ENCODE measurements at regions not wholly inside any gene's neighbourhood (a gene's known extent, or its start where the extent isn't known, plus 50 kb on each side); places are given as distances from the start of the nearest gene placed in this dataset.

- no peak for DNase-seq (ENCODE audit: low read depth in 2 of 2, low spot score in 1 of 2)
Observed at GRCh38 chr21:27841084-27841672, 874.3 kb upstream of the ADAMTS5 start.

- no peak for DNase-seq (ENCODE audit: low read depth in 2 of 2, low spot score in 1 of 2)
Observed at GRCh38 chr21:27840262-27840661, 873.4 kb upstream of the ADAMTS5 start.

GRCh38 chr21:27839512-27840115 is 872.7 kb upstream of the ADAMTS5 start:
- no peak for DNase-seq (ENCODE audit: low read depth in 2 of 2, low spot score in 1 of 2)

GRCh38 chr21:27838573-27838972 is 871.7 kb upstream of the ADAMTS5 start:
- no peak for DNase-seq (ENCODE audit: low read depth in 2 of 2, low spot score in 1 of 2)

- no peak for DNase-seq (ENCODE audit: low read depth in 2 of 2, low spot score in 1 of 2)
Observed at GRCh38 chr21:27837936-27838335, 871.0 kb upstream of the ADAMTS5 start.

GRCh38 chr21:27833298-27833697 is 866.4 kb upstream of the ADAMTS5 start:
- DNase-seq (ENCODE audit: low read depth in 2 of 2, low spot score in 1 of 2): no peak

- no peak for DNase-seq (ENCODE audit: low read depth in 2 of 2, low spot score in 1 of 2)
Observed at GRCh38 chr21:27831816-27832569, 865.1 kb upstream of the ADAMTS5 start.

GRCh38 chr21:27831177-27831576 is 864.3 kb upstream of the ADAMTS5 start:
- DNase-seq (ENCODE audit: low read depth in 2 of 2, low spot score in 1 of 2): no peak

GRCh38 chr21:27827972-27828371 is 861.1 kb upstream of the ADAMTS5 start:
- no peak for DNase-seq (ENCODE audit: low read depth in 2 of 2, low spot score in 1 of 2)

- DNase-seq (ENCODE audit: low read depth in 2 of 2, low spot score in 1 of 2): no peak
Observed at GRCh38 chr21:27825035-27825434, 858.1 kb upstream of the ADAMTS5 start.

GRCh38 chr21:27823652-27824201 is 856.8 kb upstream of the ADAMTS5 start:
- no peak for DNase-seq (ENCODE audit: low read depth in 2 of 2, low spot score in 1 of 2)

GRCh38 chr21:27820342-27820741 is 853.5 kb upstream of the ADAMTS5 start:
- DNase-seq (ENCODE audit: low read depth in 2 of 2, low spot score in 1 of 2): no peak

GRCh38 chr21:27819299-27819698 is 852.4 kb upstream of the ADAMTS5 start:
- DNase-seq (ENCODE audit: low read depth in 2 of 2, low spot score in 1 of 2): no peak

GRCh38 chr21:27818847-27819246 is 852.0 kb upstream of the ADAMTS5 start:
- DNase-seq (ENCODE audit: low read depth in 2 of 2, low spot score in 1 of 2): no peak

- no peak for DNase-seq (ENCODE audit: low read depth in 2 of 2, low spot score in 1 of 2)
Observed at GRCh38 chr21:27817902-27818623, 851.2 kb upstream of the ADAMTS5 start.

- no peak for DNase-seq (ENCODE audit: low read depth in 2 of 2, low spot score in 1 of 2)
Observed at GRCh38 chr21:27817074-27817473, 850.2 kb upstream of the ADAMTS5 start.

GRCh38 chr21:27816301-27816700 is 849.4 kb upstream of the ADAMTS5 start:
- DNase-seq (ENCODE audit: low read depth in 2 of 2, low spot score in 1 of 2): no peak

GRCh38 chr21:27814226-27814625 is 847.3 kb upstream of the ADAMTS5 start:
- no peak for DNase-seq (ENCODE audit: low read depth in 2 of 2, low spot score in 1 of 2)

GRCh38 chr21:27813750-27814149 is 846.9 kb upstream of the ADAMTS5 start:
- no peak for DNase-seq (ENCODE audit: low read depth in 2 of 2, low spot score in 1 of 2)

GRCh38 chr21:27813344-27813743 is 846.5 kb upstream of the ADAMTS5 start:
- DNase-seq (ENCODE audit: low read depth in 2 of 2, low spot score in 1 of 2): no peak

GRCh38 chr21:27812279-27812678 is 845.4 kb upstream of the ADAMTS5 start:
- DNase-seq (ENCODE audit: low read depth in 2 of 2, low spot score in 1 of 2): no peak

GRCh38 chr21:27808923-27809322 is 842.0 kb upstream of the ADAMTS5 start:
- no peak for DNase-seq (ENCODE audit: low read depth in 2 of 2, low spot score in 1 of 2)
